NOMO-1 treated with dmso at 0.1 percent for 144 hours (cell line): ENCODE measurements at regions not wholly inside any gene's neighbourhood (a gene's known extent, or its start where the extent isn't known, plus 50 kb on each side); places are given as distances from the start of the nearest gene placed in this dataset.
"Not testable (repeated sequence)": the region's sequence is repeated elsewhere in the genome, so short reads cannot be mapped to it uniquely, and the experiment has no call there.

Experiments used
- DNase-seq: peaks from one replicate; lab custom pipeline; 2025; ENCODE audit not compliant: unreplicated experiment; lab: John Stamatoyannopoulos, UW

- no peak for DNase-seq
These were observed 91.9 kb downstream of the FCRL5 start for GRCh38 chr1:157460381-157460780.

- DNase-seq, result no peak
These were observed 95.0 kb downstream of the FCRL5 start for GRCh38 chr1:157457279-157457678.

DNA sequence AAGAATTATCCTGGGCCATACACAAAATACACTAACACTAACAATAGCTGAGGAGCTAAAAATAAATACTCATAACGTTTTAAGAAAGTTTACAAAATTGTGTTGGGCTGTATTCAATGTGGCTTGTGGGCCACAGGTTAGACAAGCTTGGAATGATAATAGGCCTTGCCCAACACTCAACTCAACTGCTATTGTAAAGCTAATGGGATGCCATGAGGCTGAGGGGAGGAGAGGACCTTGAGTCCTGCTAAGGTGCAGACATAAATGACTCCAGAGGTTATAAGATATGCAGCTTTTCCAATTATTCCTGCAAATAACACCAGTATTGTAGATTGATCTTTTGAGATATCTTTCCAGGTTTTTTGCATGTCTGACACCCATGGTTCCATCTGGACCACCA, 97.0 kb downstream of the FCRL5 start:
- no peak for DNase-seq

- no peak for DNase-seq
These were observed 102.2 kb downstream of the FCRL5 start for GRCh38 chr1:157450106-157450505.

- no peak for DNase-seq
These were observed 103.7 kb downstream of the FCRL5 start for GRCh38 chr1:157448636-157449035.

DNA sequence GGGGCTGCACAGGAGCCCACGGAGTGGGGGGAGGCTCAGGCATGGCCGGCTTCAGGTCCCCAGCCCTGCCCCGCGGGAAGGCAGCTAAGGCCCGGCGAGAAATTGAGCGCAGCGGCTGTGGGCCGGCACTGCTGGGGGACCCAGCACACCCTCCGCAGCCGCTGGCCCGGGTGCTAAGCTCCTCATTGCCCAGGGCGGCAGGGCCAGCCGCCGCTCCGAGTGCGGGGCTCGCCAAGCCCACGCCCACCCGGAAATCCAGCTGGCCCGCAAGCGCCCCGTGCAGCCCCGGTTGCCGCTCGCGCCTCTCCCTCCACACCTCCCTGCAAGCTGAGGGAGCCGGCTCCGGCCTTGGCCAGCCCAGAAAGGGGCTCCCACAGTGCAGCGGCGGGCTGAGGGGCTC, 106.0 kb downstream of the FCRL5 start:
- not testable (repeated sequence) for DNase-seq

DNA sequence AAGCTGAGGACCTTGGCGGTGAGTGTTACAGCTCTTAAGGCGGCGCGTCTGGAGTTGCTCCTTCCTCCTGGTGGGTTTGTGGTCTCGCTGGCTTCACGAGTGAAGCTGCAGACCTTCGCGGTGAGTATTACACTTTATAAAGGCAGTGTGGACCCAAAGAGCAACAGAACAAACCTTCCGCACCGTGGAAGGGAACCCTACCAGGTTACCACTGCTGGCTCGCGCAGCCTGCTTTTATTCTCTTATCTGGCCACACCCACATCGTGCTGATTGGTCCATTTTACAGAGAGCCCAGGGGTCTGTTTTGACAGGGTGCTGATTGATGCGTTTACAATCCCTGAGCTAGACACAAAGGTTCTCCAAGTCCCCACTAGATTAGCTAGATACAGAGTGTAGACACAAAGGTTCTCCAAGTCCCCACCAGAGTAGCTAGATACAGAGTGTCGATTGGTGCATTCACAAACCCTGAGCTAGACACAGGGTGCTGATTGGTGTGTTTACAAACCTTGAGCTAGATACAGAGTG, 106.6 kb downstream of the FCRL5 start:
- not testable (repeated sequence) for DNase-seq

DNA sequence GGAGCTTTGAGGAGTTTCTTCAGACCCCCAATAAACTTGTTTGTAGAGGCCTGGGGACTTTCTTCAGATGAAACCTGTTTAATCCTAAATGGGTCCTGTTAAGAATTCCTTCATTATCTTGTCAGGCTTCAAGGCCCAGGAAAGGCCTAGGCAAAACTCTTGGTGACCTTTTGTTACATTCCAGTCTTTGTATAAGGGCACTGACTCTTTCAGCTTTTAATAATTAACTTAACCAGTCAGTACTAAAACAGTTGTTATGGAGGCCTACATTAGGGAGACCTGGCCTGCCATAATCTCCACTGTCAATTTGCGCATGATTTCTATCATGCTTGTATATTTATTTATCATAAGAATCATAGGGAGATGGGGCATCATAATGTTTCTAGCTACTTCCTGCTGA, 110.2 kb downstream of the FCRL5 start:
- no peak for DNase-seq

DNA sequence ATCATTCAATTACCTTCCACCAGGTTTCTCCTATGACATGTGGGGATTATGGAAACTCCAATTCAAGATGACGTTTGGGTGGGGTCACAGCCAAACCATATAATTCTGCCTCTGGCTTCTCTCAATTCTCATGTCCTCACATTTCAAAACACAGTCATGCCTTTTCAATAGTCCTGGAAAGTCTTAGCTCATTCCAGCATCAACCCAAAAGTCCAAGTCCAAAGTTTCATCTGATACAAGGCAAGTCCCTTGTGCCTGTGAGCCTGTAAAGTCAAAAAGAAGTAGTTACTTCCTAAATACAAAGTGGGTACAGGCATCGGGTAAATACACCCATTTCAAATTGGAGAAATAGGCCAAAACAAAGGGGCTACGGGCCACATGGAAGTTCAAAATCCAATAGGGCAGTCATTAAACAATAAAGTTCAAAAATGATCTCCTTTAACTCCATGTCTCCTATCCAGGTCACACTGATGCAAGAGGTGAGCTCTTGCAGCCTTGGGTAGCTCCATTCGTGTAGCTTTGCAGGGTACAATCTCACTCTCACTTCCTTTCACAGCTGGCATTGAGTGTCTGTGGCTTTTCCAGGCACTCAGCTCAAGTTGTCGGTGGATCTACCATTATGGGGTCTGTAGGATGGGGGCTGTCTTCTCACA, 112.9 kb downstream of the FCRL5 start:
- peak; percentile 34 for DNase-seq

DNA sequence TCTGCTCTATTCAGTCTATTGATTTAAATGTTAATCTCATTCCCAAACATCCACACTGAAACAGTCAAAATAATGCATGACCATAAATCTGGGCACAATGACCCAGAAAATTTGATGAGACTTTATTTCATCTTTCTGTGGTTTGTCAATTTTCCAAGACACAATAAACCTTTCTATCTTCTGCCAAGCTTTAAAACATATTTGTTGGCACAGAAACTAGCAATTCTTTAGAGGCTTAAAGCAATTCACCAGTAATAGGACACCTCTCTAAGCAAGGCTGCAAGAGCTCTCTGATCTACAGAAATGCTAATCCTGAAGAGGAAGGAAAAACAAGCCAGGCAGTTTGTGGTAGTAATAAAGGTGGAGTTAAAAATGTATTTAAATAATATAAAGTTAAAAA, 113.7 kb downstream of the FCRL5 start:
- no peak for DNase-seq

DNA sequence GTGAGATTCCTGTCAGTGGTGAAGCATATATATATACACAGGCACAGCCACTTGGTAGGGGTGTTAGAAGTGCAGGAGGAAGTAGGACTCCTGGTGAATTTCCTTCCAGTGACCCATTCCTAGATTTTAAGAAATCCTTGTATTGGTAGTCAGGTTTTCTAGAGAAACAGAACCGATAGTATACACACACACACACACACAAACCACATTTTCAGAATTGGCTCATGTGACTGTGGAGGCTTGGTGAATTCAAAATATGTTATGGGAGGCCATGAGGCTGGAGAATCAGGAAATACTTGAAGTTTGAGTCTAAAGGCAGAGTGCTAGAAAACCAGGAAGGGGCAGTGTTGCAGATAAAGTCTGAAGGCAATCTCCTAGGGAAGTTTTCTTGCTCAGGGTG, 114.2 kb downstream of the FCRL5 start:
- no peak for DNase-seq

DNA sequence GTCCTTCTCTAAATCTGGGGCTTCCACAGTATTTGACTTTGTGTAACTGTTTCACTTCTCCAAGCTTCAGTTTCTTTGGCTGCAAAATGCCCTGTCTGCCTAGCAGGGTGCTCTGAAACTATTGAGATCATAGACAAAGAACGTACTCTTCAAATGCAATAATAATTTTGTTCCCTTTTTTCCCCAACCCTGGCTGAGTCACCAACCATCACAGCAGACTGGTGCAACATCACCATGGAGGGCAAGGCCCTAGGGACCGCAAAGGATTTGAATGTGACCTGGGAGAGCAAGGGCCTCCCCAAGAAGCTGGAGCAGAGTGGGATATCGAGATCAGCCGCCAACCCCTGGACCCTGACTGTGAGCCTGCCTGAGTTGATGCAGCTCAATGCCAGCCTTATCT, 115.0 kb downstream of the FCRL5 start:
- DNase-seq, result peak; percentile 87

GRCh38 chr1:157431751-157432150, 120.6 kb downstream of the FCRL5 start:
- DNase-seq, result no peak

DNA sequence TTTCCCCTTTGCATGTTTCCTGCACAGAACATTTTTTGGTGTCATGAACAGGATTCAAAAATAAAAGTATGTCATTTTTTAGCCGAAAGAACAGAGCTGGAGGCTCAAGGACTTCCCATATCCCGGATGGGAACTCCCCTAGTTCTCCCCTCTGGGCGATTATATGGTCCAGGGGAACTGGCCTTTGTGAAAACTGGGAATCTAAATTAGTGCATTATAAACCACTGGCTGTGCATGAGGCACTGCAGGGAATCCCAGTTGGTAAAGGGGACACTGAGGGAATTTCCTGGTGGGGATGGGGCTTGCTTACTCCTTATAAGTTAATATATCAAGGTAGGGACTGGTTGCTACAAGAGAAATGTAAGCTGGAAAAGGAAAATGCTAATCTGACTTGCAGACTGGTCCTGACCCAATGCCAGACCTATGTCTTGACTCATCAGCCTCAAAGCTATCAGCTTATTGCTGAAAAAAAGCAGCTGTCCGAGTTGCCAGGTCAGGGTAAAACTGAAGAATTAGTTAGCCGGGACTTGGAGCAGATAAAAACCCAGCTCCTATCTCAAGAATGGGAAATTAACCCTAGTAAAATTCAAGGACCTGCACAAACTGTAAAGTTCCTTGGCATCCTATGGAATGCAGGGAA, 122.6 kb downstream of the FCRL5 start:
- no peak for DNase-seq

DNA sequence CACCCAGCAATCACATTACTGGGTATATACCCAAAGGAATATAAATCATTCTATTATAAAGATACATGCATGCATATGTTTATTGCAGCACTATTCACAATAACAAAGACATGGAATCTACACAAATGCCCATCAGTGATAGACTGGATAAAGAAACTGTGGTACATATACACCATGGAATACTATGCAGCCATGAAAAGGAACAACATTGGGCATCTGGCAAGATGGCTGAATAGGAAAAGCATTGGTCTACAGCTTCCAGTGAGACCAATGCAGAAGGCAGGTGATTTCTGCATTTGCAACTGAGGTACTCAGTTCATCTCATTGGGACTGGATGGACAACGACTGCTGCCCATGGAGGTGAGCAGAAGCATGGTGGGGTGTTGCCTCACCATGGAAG, 128.6 kb downstream of the FCRL5 start:
- not testable (repeated sequence) for DNase-seq

DNA sequence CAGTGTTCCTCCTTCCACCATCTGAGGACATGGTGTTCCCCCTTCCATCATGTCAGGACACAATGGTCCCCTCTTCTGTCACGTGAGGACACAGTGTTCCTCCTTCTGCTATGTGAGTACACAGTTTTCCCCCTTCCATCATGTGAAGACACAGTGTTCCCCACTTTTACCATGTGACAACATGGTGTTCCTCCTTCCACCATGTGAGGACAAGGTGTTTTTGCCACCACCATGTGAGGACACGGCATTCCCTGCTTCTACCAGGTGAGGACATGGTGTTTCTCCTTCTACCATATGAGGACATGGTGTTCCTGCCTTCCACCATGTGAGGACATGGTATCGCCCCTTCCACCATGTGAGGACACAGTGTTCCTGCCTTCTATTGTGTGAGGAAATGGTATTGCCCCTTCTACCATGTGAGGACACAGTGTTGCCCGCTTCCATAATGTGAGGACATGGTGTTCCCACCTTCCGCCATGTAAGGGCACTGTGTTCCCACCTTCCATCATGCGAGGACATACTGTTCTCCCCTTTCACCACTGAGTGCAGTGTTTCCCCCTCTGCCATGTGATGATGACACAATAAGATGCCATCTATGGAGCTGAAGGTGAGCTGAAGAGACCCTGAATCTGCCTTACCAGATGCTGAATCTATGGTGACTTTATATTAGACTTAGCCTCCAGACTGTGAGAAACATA, 132.3 kb downstream of the FCRL5 start:
- DNase-seq, result no peak

- no peak for DNase-seq
These were observed 133.7 kb downstream of the FCRL5 start for GRCh38 chr1:157418659-157419058.

DNA sequence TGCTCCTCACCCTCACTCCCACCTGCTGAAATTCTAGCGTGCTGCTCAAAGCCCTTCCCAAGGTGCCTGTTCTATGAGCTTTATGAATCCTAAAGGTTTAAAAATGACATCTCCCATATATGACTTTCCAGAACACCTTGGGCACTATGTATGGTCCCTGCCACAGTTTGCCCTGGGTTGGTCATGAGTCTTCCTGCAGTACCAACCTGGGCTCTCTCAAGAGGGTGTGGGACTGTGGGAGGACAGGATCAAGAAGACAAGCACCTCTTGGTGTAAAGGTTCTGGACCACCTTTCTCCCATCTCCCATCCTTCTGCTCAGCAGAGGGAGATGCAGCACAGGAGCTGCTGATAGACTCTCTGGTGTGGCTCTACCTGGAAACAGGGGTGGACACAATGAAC, 134.1 kb downstream of the FCRL5 start:
- no peak for DNase-seq

DNA sequence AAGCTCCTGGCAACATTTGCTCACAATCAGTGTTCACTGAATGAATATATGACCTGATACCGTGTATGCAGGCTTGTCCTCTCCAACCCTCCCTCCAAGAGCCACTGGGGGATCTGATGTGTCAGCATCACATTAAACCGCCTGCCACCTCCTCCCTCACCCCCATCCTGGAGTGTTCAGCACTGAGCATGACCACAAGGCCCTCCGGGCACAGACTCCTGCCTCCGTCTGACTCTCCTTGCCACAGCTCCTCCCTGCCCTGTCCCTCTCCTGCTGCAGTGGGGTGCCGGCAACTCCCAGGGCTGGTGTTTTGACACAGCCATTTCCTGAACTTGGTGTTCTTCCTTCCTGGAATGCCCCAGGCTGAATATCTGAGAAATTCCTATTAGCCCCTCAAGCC, 136.7 kb downstream of the FCRL5 start:
- no peak for DNase-seq

DNA sequence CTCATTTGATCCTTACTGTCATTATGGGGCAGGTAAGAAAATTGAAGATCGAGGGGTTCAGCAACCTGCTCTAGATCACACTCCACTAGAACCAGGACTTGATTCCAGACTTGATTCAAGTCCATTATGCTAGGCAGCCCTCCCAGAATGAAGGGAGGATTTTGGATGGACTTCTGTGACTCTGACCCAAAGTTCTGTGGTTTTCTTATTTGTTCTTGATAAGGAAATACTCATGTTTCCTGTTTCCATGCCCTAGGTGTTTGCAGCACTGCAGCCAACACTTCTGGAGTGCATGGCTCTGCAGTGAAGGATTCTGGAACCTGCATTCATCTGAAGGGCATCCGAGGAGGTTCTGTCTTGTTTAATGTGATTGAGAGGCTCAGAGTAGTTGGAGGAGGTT, 140.0 kb downstream of the FCRL5 start:
- DNase-seq, result no peak

- DNase-seq, result no peak
These were observed 140.5 kb downstream of the FCRL5 start for GRCh38 chr1:157411769-157412168.

DNA sequence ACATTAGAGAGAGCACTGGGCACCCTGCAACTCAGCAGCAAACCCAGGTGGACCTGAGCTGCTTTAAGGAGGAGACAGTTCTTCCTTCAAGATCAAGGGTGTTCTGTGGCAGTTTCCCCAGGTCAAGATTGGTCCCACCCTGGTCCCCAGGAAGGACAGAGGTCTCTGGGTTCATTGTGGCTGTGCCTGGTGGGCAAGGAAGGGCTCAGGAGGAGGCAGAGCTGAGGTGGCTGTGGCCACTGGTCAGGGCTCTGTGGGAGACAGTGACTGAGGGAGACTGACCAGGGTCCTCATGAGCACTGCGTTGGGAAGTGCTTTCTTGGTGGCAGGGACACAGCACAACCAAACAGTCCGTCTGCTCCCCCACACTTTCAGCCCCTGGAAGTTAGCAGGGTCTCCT, 141.3 kb downstream of the FCRL5 start:
- no peak for DNase-seq
